ENCODE measurements at regions not wholly inside any gene's neighbourhood (a gene's known extent, or its start where the extent isn't known, plus 50 kb on each side); places are given as distances from the start of the nearest gene placed in this dataset.
"Not testable (repeated sequence)": the region's sequence is repeated elsewhere in the genome, so short reads cannot be mapped to it uniquely, and the experiment has no call there.

GRCh38 chr10:31686599-31686998, 242.0 kb downstream of the ARHGAP12 start:
- DNase-seq (ENCODE audit: low read depth in 2 of 2): no peak

GRCh38 chr10:31683682-31684081, 244.9 kb downstream of the ARHGAP12 start:
- no peak for DNase-seq (ENCODE audit: low read depth in 2 of 2)

GRCh38 chr10:31679936-31680335, 248.7 kb downstream of the ARHGAP12 start:
- DNase-seq (ENCODE audit: low read depth in 2 of 2): no peak

- no peak for DNase-seq (ENCODE audit: low read depth in 2 of 2)
These were observed 249.8 kb downstream of the ARHGAP12 start for GRCh38 chr10:31678575-31679516.

- no peak for DNase-seq (ENCODE audit: low read depth in 2 of 2)
These were observed 250.5 kb downstream of the ARHGAP12 start for GRCh38 chr10:31678139-31678536.

- DNase-seq (ENCODE audit: low read depth in 2 of 2): no peak
These were observed 251.2 kb downstream of the ARHGAP12 start for GRCh38 chr10:31677195-31678138.

GRCh38 chr10:31675726-31676125, 252.9 kb downstream of the ARHGAP12 start:
- DNase-seq (ENCODE audit: low read depth in 2 of 2): no peak

- DNase-seq (ENCODE audit: low read depth in 2 of 2): no peak
These were observed 259.3 kb downstream of the ARHGAP12 start for GRCh38 chr10:31669357-31669756.

GRCh38 chr10:31668326-31668725, 260.3 kb downstream of the ARHGAP12 start:
- no peak for DNase-seq (ENCODE audit: low read depth in 2 of 2)

GRCh38 chr10:31665764-31666279, 262.8 kb downstream of the ARHGAP12 start:
- DNase-seq (ENCODE audit: low read depth in 2 of 2): not testable (repeated sequence)

GRCh38 chr10:31664803-31665202, 263.8 kb downstream of the ARHGAP12 start:
- DNase-seq (ENCODE audit: low read depth in 2 of 2): no peak

GRCh38 chr10:31664071-31664470, 264.6 kb downstream of the ARHGAP12 start:
- DNase-seq (ENCODE audit: low read depth in 2 of 2): not testable (repeated sequence)

- DNase-seq (ENCODE audit: low read depth in 2 of 2): no peak
These were observed 268.3 kb downstream of the ARHGAP12 start for GRCh38 chr10:31660300-31660699.

GRCh38 chr10:31659665-31660064, 269.0 kb downstream of the ARHGAP12 start:
- no peak for DNase-seq (ENCODE audit: low read depth in 2 of 2)

- DNase-seq (ENCODE audit: low read depth in 2 of 2): no peak
These were observed 271.2 kb downstream of the ARHGAP12 start for GRCh38 chr10:31657434-31657872.

GRCh38 chr10:31656851-31657433, 271.7 kb downstream of the ARHGAP12 start:
- DNase-seq (ENCODE audit: low read depth in 2 of 2): no peak

GRCh38 chr10:31652038-31652437, 276.6 kb downstream of the ARHGAP12 start:
- no peak for DNase-seq (ENCODE audit: low read depth in 2 of 2)

GRCh38 chr10:31650010-31650409, 278.6 kb downstream of the ARHGAP12 start:
- no peak for DNase-seq (ENCODE audit: low read depth in 2 of 2)

- no peak for DNase-seq (ENCODE audit: low read depth in 2 of 2)
These were observed 279.7 kb downstream of the ARHGAP12 start for GRCh38 chr10:31648966-31649365.

- no peak for DNase-seq (ENCODE audit: low read depth in 2 of 2)
These were observed 280.8 kb downstream of the ARHGAP12 start for GRCh38 chr10:31647861-31648260.

- no peak for DNase-seq (ENCODE audit: low read depth in 2 of 2)
These were observed 282.1 kb downstream of the ARHGAP12 start for GRCh38 chr10:31646519-31646918.

- DNase-seq (ENCODE audit: low read depth in 2 of 2): no peak
These were observed 282.8 kb downstream of the ARHGAP12 start for GRCh38 chr10:31645786-31646185.
